Mononuclear cell (primary cell): ENCODE measurements at regions not wholly inside any gene's neighbourhood (a gene's known extent, or its start where the extent isn't known, plus 50 kb on each side); places are given as distances from the start of the nearest gene placed in this dataset.
A peak's percentile ranks its signal among the peaks of the same experiment; 100 is the strongest.

Source experiments
- H3K27me3 ChIP-seq: 2 replicates; pipeline ENCODE4 v1.6.0; 2011; ENCODE audit warnings: low read length, control low read depth; ENCODE audit not compliant: insufficient read depth
- H3K4me1 ChIP-seq: 2 replicates; pipeline ENCODE4 v1.5.1; 2011; ENCODE audit warnings: mild to moderate bottlenecking, low read length, control low read depth; ENCODE audit not compliant: insufficient read depth
- H3K4me3 ChIP-seq: 2 replicates; pipeline ENCODE4 v1.5.1; 2011; ENCODE audit warnings: mild to moderate bottlenecking, low read length, moderate library complexity
- H3K9me3 ChIP-seq: 2 replicates; pipeline ENCODE4 v1.5.1; 2011; ENCODE audit warnings: low read depth, mild to moderate bottlenecking, control low read depth, low read length

- H3K4me1 ChIP-seq = peaks cover 8% of the 10 kb centered on the region
- no peaks in the 10 kb centered on the region for H3K9me3 ChIP-seq
- H3K27me3 ChIP-seq = peaks cover 30% of the 10 kb centered on the region
- H3K4me3 ChIP-seq = no peak overlapping the region
These were observed 61.1 kb downstream of the SPATA31C2 start for GRCh38 chr9:88077071-88077617.

- Histone ChIP-seq H3K27me3 (peaks cover 30% of the 10 kb centered on the region), H3K9me3 (no peaks in the 10 kb centered on the region), H3K4me3 (peak overlapping the region; percentile 16), H3K4me1 (peaks cover 8% of the 10 kb centered on the region)
These were observed 61.8 kb downstream of the SPATA31C2 start for GRCh38 chr9:88076286-88077070.

GRCh38 chr9:88075966-88076285 is 62.3 kb downstream of the SPATA31C2 start:
- peak overlapping the region; percentile 16 for H3K4me3 ChIP-seq
- peaks cover 8% of the 10 kb centered on the region for H3K4me1 ChIP-seq
- no peaks in the 10 kb centered on the region for H3K9me3 ChIP-seq
- H3K27me3 ChIP-seq = peaks cover 30% of the 10 kb centered on the region

- Histone ChIP-seq H3K27me3 (peaks cover 30% of the 10 kb centered on the region), H3K9me3 (no peaks in the 10 kb centered on the region), H3K4me3 (no peak overlapping the region)
These were observed 62.8 kb downstream of the SPATA31C2 start for GRCh38 chr9:88075506-88075905.

GRCh38 chr9:88074931-88075330 is 63.3 kb downstream of the SPATA31C2 start:
- Histone ChIP-seq H3K27me3 (peaks cover 30% of the 10 kb centered on the region), H3K9me3 (no peaks in the 10 kb centered on the region), H3K4me1 (peaks cover 8% of the 10 kb centered on the region), H3K4me3 (no peak overlapping the region)

More at GRCh38 chr9:88075506-88075905, 62.8 kb downstream of the SPATA31C2 start:
- H3K4me1 ChIP-seq = peaks cover 8% of the 10 kb centered on the region

GRCh38 chr9:88072831-88073375 is 65.4 kb downstream of the SPATA31C2 start:
- no peak overlapping the region for H3K4me3 ChIP-seq
- H3K4me1 ChIP-seq = peaks cover 8% of the 10 kb centered on the region
- peaks cover 30% of the 10 kb centered on the region for H3K27me3 ChIP-seq
- no peaks in the 10 kb centered on the region for H3K9me3 ChIP-seq

GRCh38 chr9:88071331-88071730 is 66.9 kb downstream of the SPATA31C2 start:
- H3K27me3 ChIP-seq = peaks cover 20% of the 10 kb centered on the region
- H3K4me1 ChIP-seq = peaks cover 6% of the 10 kb centered on the region
- no peaks in the 10 kb centered on the region for H3K9me3 ChIP-seq
- no peak overlapping the region for H3K4me3 ChIP-seq

- Histone ChIP-seq H3K27me3 (no peaks in the 10 kb centered on the region), H3K4me1 (no peaks in the 10 kb centered on the region), H3K9me3 (no peaks in the 10 kb centered on the region), H3K4me3 (no peak overlapping the region)
These were observed 72.7 kb downstream of the SPATA31C2 start for GRCh38 chr9:88065619-88066018.

- Histone ChIP-seq H3K9me3 (no peaks in the 10 kb centered on the region), H3K4me1 (no peaks in the 10 kb centered on the region), H3K4me3 (no peak overlapping the region), H3K27me3 (no peaks in the 10 kb centered on the region)
These were observed 73.7 kb downstream of the SPATA31C2 start for GRCh38 chr9:88064554-88064953.

GRCh38 chr9:88060746-88061145 is 77.5 kb downstream of the SPATA31C2 start:
- no peak overlapping the region for H3K4me3 ChIP-seq
- H3K9me3 ChIP-seq = no peaks in the 10 kb centered on the region
- H3K27me3 ChIP-seq = no peaks in the 10 kb centered on the region
- H3K4me1 ChIP-seq = no peaks in the 10 kb centered on the region

GRCh38 chr9:88059469-88059868 is 78.8 kb downstream of the SPATA31C2 start:
- Histone ChIP-seq H3K9me3 (no peaks in the 10 kb centered on the region), H3K4me1 (no peaks in the 10 kb centered on the region), H3K27me3 (no peaks in the 10 kb centered on the region), H3K4me3 (no peak overlapping the region)

GRCh38 chr9:88056876-88057275 is 81.4 kb downstream of the SPATA31C2 start:
- H3K27me3 ChIP-seq = no peaks in the 10 kb centered on the region
- no peaks in the 10 kb centered on the region for H3K9me3 ChIP-seq
- H3K4me3 ChIP-seq = no peak overlapping the region
- H3K4me1 ChIP-seq = no peaks in the 10 kb centered on the region

GRCh38 chr9:88053856-88054501 is 79.6 kb upstream of the CDK20 start:
- Histone ChIP-seq H3K4me1 (no peaks in the 10 kb centered on the region), H3K9me3 (no peaks in the 10 kb centered on the region), H3K27me3 (no peaks in the 10 kb centered on the region), H3K4me3 (no peak overlapping the region)

- H3K4me3 ChIP-seq = no peak overlapping the region
- no peaks in the 10 kb centered on the region for H3K9me3 ChIP-seq
- H3K4me1 ChIP-seq = no peaks in the 10 kb centered on the region
- no peaks in the 10 kb centered on the region for H3K27me3 ChIP-seq
These were observed 78.1 kb upstream of the CDK20 start for GRCh38 chr9:88052321-88052965.

- Histone ChIP-seq H3K9me3 (no peaks in the 10 kb centered on the region), H3K27me3 (no peaks in the 10 kb centered on the region), H3K4me3 (no peak overlapping the region), H3K4me1 (no peaks in the 10 kb centered on the region)
These were observed 76.8 kb upstream of the CDK20 start for GRCh38 chr9:88051138-88051537.
